ENCODE measurements at regions not wholly inside any gene's neighbourhood (a gene's known extent, or its start where the extent isn't known, plus 50 kb on each side); places are given as distances from the start of the nearest gene placed in this dataset.
"Not testable (repeated sequence)": the region's sequence is repeated elsewhere in the genome, so short reads cannot be mapped to it uniquely, and the experiment has no call there.

- Mint-ChIP-seq H3K36me3 (no peaks in the 10 kb centered on the region), H3K9me3 (peaks cover under 1% of the 10 kb centered on the region), H3K27me3 (peaks cover 2% of the 10 kb centered on the region), H3K27ac (no peak overlapping the region), H3K4me3 (no peak overlapping the region), H3K4me1 (ENCODE audit: unreplicated experiment) (no peaks in the 10 kb centered on the region)
- no peak for DNase-seq (ENCODE audit: extremely low spot score, unreplicated experiment)
- no peak for TF ChIP-seq CTCF (conservative IDR thresholded peaks at IDR 0.05)
Observed at GRCh38 chr1:222181191-222181590, 366.7 kb downstream of the HHIPL2 start.

GRCh38 chr1:222177496-222177895, 370.4 kb downstream of the HHIPL2 start:
- not testable (repeated sequence) for H3K27ac Mint-ChIP-seq; H3K9me3 Mint-ChIP-seq; DNase-seq (ENCODE audit: extremely low spot score, unreplicated experiment); H3K27me3 Mint-ChIP-seq; H3K4me3 Mint-ChIP-seq; H3K36me3 Mint-ChIP-seq; H3K4me1 Mint-ChIP-seq (ENCODE audit: unreplicated experiment)

GRCh38 chr1:222171005-222171404, 376.9 kb downstream of the HHIPL2 start:
- no peak for DNase-seq (ENCODE audit: extremely low spot score, unreplicated experiment)
- Mint-ChIP-seq H3K36me3 (no peaks in the 10 kb centered on the region), H3K27ac (no peak overlapping the region), H3K9me3 (peaks cover 9% of the 10 kb centered on the region), H3K27me3 (peaks cover 8% of the 10 kb centered on the region), H3K4me1 (ENCODE audit: unreplicated experiment) (peaks cover under 1% of the 10 kb centered on the region), H3K4me3 (no peak overlapping the region)
- TF ChIP-seq CTCF (conservative IDR thresholded peaks at IDR 0.05): peak; percentile 70

GRCh38 chr1:222168621-222169020, 379.3 kb downstream of the HHIPL2 start:
- H3K27ac Mint-ChIP-seq: no peak overlapping the region

GRCh38 chr1:222167896-222168295, 380.0 kb downstream of the HHIPL2 start:
- peaks cover 10% of the 10 kb centered on the region for H3K9me3 Mint-ChIP-seq
- H3K36me3 Mint-ChIP-seq: no peaks in the 10 kb centered on the region
- H3K27me3 Mint-ChIP-seq: peaks cover 3% of the 10 kb centered on the region
- H3K27ac Mint-ChIP-seq: no peak overlapping the region
- TF ChIP-seq CTCF (conservative IDR thresholded peaks at IDR 0.05): no peak
- H3K4me3 Mint-ChIP-seq: no peak overlapping the region
- no peak for DNase-seq (ENCODE audit: extremely low spot score, unreplicated experiment)
- peaks cover 7% of the 10 kb centered on the region for H3K4me1 Mint-ChIP-seq (ENCODE audit: unreplicated experiment)

More at GRCh38 chr1:222168621-222169020, 379.3 kb downstream of the HHIPL2 start:
- no peak overlapping the region for H3K4me3 Mint-ChIP-seq
- DNase-seq (ENCODE audit: extremely low spot score, unreplicated experiment): no peak
- H3K27me3 Mint-ChIP-seq: peaks cover 3% of the 10 kb centered on the region
- H3K9me3 Mint-ChIP-seq: peaks cover 10% of the 10 kb centered on the region
- no peak for TF ChIP-seq CTCF (conservative IDR thresholded peaks at IDR 0.05)
- no peaks in the 10 kb centered on the region for H3K36me3 Mint-ChIP-seq
- H3K4me1 Mint-ChIP-seq (ENCODE audit: unreplicated experiment): peaks cover 7% of the 10 kb centered on the region

GRCh38 chr1:222167111-222167510, 380.8 kb downstream of the HHIPL2 start:
- Mint-ChIP-seq H3K36me3 (no peaks in the 10 kb centered on the region), H3K27me3 (peaks cover 3% of the 10 kb centered on the region), H3K9me3 (peaks cover 10% of the 10 kb centered on the region), H3K27ac (no peak overlapping the region), H3K4me3 (no peak overlapping the region), H3K4me1 (ENCODE audit: unreplicated experiment) (peaks cover 7% of the 10 kb centered on the region)
- TF ChIP-seq CTCF (conservative IDR thresholded peaks at IDR 0.05): peak; percentile 73
- no peak for DNase-seq (ENCODE audit: extremely low spot score, unreplicated experiment)
